ENCODE measurements at regions not wholly inside any gene's neighbourhood (a gene's known extent, or its start where the extent isn't known, plus 50 kb on each side); places are given as distances from the start of the nearest gene placed in this dataset.
"Not testable (repeated sequence)": the region's sequence is repeated elsewhere in the genome, so short reads cannot be mapped to it uniquely, and the experiment has no call there.

- TF ChIP-seq POLR2A (IDR thresholded peaks at IDR 0.05; ENCODE audit: low read length); GATA1 (IDR thresholded peaks at IDR 0.05; ENCODE audit: low read depth, low read length): not testable (repeated sequence)
Measured at GRCh38 chr9:11196840-11197365, 584.1 kb upstream of the PTPRD start.
